ENCODE measurements at regions not wholly inside any gene's neighbourhood (a gene's known extent, or its start where the extent isn't known, plus 50 kb on each side); places are given as distances from the start of the nearest gene placed in this dataset.

GRCh38 chr1:209059981-209060380, 523.5 kb upstream of the CAMK1G start:
- intact Hi-C loops (cut with micrococcal nuclease; ENCODE audit: unreplicated experiment): no loop called here
- Histone ChIP-seq H3K4me2 (no peak overlapping the region), H3K36me3 (ENCODE audit: low read depth) (no peaks in the 10 kb centered on the region), H3F3A (ENCODE audit: insufficient read depth, low read depth) (no peaks in the 10 kb centered on the region), H4K20me1 (ENCODE audit: insufficient read depth) (no peaks in the 10 kb centered on the region), H3K9me2 (ENCODE audit: insufficient read depth) (no peaks in the 10 kb centered on the region), H3K4me3 (no peak overlapping the region), H3K79me2 (ENCODE audit: low read depth) (no peaks in the 10 kb centered on the region), H3K4me1 (replicated peaks; ENCODE audit: insufficient read depth) (no peaks in the 10 kb centered on the region), H3K27me3 (ENCODE audit: insufficient read depth, low read depth) (no peaks in the 10 kb centered on the region), H3K9me3 (ENCODE audit: insufficient read depth, low read depth) (no peaks in the 10 kb centered on the region), H2AFZ (no peak overlapping the region), H3K27ac (no peak overlapping the region)
- BruUV-seq (replicated peaks): no TSS peak
- TF ChIP-seq EZH2 (IDR thresholded peaks at IDR 0.05; ENCODE audit: low read depth): no peak
- no peak for TF ChIP-seq CTCF (conservative IDR thresholded peaks at IDR 0.05)
- CTCF ChIA-PET: no interaction called here
- POLR2A ChIA-PET (ENCODE audit: unreplicated experiment): no interaction called here
- no peak for DNase-seq

- H3F3A ChIP-seq (ENCODE audit: insufficient read depth, low read depth): no peaks in the 10 kb centered on the region
- CTCF ChIA-PET: no interaction called here
- BruUV-seq (replicated peaks): no TSS peak
Measured at GRCh38 chr1:209062081-209062620, 521.4 kb upstream of the CAMK1G start.

GRCh38 chr1:209062863-209063262, 520.7 kb upstream of the CAMK1G start:
- ChIA-PET POLR2A (ENCODE audit: unreplicated experiment) (no interaction called here), CTCF (no interaction called here)
- Histone ChIP-seq H3K27me3 (ENCODE audit: insufficient read depth, low read depth) (no peaks in the 10 kb centered on the region), H3K9me3 (ENCODE audit: insufficient read depth, low read depth) (no peaks in the 10 kb centered on the region), H3K36me3 (ENCODE audit: low read depth) (no peaks in the 10 kb centered on the region), H3K9me2 (ENCODE audit: insufficient read depth) (no peaks in the 10 kb centered on the region), H2AFZ (no peak overlapping the region), H3K4me2 (no peak overlapping the region), H3F3A (ENCODE audit: insufficient read depth, low read depth) (no peaks in the 10 kb centered on the region), H3K27ac (no peak overlapping the region), H3K4me3 (no peak overlapping the region), H3K4me1 (replicated peaks; ENCODE audit: insufficient read depth) (no peaks in the 10 kb centered on the region), H3K79me2 (ENCODE audit: low read depth) (no peaks in the 10 kb centered on the region), H4K20me1 (ENCODE audit: insufficient read depth) (no peaks in the 10 kb centered on the region)
- DNase-seq: no peak
- TF ChIP-seq CTCF (conservative IDR thresholded peaks at IDR 0.05) (no peak), EZH2 (IDR thresholded peaks at IDR 0.05; ENCODE audit: low read depth) (no peak)
- no TSS peak for BruUV-seq (replicated peaks)
- intact Hi-C loops (cut with micrococcal nuclease; ENCODE audit: unreplicated experiment): no loop called here

More at GRCh38 chr1:209062081-209062620, 521.4 kb upstream of the CAMK1G start:
- no peak for DNase-seq
- H3K36me3 ChIP-seq (ENCODE audit: low read depth): no peaks in the 10 kb centered on the region
- TF ChIP-seq CTCF (conservative IDR thresholded peaks at IDR 0.05) (no peak), EZH2 (IDR thresholded peaks at IDR 0.05; ENCODE audit: low read depth) (no peak)
- H3K9me3 ChIP-seq (ENCODE audit: insufficient read depth, low read depth): no peaks in the 10 kb centered on the region
- H3K27ac ChIP-seq: no peak overlapping the region
- POLR2A ChIA-PET (ENCODE audit: unreplicated experiment): no interaction called here
- no peaks in the 10 kb centered on the region for H3K27me3 ChIP-seq (ENCODE audit: insufficient read depth, low read depth)
- intact Hi-C loops (cut with micrococcal nuclease; ENCODE audit: unreplicated experiment): no loop called here
- H3K4me3 ChIP-seq: no peak overlapping the region
- no peak overlapping the region for H2AFZ ChIP-seq
- H3K4me2 ChIP-seq: no peak overlapping the region
- no peaks in the 10 kb centered on the region for H3K79me2 ChIP-seq (ENCODE audit: low read depth)
- H3K9me2 ChIP-seq (ENCODE audit: insufficient read depth): no peaks in the 10 kb centered on the region
- no peaks in the 10 kb centered on the region for H4K20me1 ChIP-seq (ENCODE audit: insufficient read depth)
- H3K4me1 ChIP-seq (replicated peaks; ENCODE audit: insufficient read depth): no peaks in the 10 kb centered on the region

Measured in PC-9 (cell line).